ENCODE measurements at regions not wholly inside any gene's neighbourhood (a gene's known extent, or its start where the extent isn't known, plus 50 kb on each side); places are given as distances from the start of the nearest gene placed in this dataset.
"Not testable (repeated sequence)": the region's sequence is repeated elsewhere in the genome, so short reads cannot be mapped to it uniquely, and the experiment has no call there.

DNA sequence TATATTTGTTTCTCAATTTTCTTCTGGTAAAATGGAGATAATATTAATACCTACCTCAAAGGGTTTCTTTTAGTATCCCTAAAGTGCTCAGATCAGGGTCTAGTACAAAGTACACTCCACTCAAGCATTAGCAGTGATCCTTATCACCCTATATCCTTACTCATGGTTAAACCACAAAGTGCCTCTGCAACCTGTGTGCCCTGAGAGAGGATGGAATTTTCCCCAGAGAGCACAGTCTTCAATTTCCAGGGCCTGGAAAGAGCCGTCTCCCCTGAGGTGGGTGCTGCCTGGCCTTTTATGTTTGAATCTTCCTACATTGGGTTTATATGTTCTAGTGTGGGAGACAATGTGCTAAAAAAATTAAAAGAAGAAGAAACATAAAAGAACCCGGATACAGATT is 183.1 kb upstream of the FBXO33 start:
- no peak for DNase-seq

DNA sequence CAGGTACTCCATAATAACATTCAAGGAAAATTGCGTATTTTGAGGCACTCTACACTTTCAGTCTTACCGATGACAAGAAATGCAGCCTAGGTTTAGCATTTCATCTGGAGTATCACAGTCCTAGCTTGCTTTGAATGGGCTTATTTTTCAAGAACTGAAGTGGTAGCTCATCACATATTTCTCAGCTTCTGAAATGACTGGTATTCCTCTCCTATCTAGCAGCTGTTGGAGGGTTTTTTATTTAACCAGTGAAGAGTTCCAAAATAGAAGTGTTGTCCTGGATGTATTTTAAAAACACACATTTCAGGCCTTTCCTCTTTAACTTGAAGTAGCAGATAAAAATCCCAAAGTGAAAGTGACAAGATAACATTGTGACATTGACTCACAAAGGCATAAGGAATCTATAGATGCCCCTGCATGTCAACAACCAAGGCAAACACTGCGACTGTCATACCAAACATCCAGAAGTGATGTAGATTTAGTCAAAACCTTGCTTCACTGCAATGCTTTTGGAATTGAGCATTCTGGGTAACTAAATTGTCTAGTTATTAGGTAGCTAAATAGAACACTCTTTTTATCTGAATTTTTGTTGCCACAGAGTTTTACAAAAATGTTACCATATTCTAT is 182.2 kb upstream of the FBXO33 start:
- DNase-seq, result no peak

- no peak for DNase-seq
These were observed 176.9 kb upstream of the FBXO33 start for GRCh38 chr14:39609119-39609518.

GRCh38 chr14:39607978-39608377 is 175.7 kb upstream of the FBXO33 start:
- DNase-seq, result no peak

DNA sequence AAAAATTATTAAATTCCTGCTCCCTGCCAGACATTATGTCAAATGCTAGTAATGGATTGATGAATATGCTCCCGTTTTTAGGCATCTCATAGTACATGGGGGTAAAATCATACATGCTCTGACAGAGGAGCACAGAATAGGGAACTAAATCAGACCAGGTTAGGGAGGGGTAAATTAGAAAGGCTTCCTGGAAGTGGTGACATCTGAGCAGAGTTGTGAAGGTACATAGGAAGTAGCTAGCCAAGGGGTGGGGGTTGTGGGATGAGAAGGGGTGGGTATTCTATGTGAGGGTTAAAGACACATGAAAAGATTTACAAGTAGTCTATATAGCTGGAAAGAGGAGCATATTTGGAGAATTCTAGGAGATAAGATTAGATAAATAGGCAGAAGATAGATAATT is 171.7 kb upstream of the FBXO33 start:
- no peak for DNase-seq

- DNase-seq, result no peak
These were observed 161.1 kb upstream of the FBXO33 start for GRCh38 chr14:39593377-39593776.

DNA sequence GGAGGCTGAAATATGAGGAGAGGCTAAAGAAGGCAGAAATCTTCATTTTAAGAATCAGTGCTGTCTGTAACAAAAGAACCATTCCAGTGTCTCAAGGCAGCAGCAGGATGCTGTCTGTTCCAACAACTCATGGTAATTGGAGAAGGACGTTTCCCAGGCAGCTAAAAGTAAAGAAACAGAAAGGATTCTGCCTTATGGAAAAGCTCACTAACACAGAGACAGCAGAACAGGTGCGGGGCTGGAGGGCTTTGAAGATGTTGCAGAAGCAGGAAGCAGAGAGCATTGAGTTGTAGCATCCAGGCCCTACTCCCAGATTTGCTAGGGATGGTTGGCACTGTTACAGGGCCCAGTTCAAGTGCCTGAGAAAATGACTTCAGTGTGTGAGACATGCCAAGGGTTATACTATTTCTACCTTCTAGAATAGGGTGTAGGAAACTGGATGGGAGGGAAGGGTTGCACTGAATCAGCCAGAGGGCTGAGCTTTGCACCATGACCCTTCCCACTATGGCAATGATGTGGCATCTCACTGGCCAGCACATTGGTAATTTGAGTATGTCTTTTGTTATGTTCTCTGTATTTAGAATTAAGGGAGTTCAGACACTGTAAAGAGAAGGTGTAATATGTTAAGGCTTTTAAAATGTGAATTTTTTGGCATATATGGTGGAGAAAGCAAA is 160.0 kb upstream of the FBXO33 start:
- DNase-seq, result no peak

DNA sequence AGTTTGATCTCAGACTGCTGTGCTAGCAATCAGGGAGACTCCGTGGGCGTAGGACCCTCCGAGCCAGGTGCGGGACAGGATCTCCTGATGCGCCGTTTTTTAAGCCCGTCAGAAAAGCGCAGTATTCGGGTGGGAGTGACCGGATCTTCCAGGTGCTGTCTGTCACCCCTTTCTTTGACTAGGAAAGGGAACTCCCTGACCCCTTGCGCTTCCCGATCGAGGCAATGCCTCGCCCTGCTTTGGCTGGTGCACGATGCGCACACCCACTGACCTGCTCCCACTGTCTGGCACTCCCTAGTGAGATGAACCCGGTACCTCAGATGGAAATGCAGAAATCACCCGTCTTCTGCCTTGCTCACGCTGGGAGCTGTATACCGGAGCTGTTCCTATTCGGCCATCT is 157.6 kb upstream of the FBXO33 start:
- DNase-seq, result not testable (repeated sequence)

- DNase-seq, result no peak
These were observed 149.9 kb upstream of the FBXO33 start for GRCh38 chr14:39582028-39582654.

GRCh38 chr14:39581474-39581873 is 149.2 kb upstream of the FBXO33 start:
- DNase-seq, result no peak

DNA sequence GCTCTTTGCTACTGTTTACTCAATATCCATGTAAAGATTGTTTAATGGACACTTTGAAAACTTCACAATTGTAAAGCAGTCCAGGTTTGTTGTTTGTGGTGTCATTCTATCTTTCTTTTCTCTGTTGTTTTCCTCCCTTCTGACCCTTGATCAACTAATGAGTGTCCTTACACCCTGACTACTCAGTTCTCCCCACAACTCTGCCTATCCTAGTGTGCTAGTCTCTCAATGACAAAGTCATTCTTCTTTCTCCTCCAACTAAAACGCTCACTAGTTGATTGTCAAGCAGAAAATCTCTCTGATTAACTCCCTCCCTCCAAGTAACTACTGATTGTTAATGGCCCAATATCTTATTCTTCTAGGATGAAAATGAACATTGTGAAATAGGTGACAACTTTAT is 148.5 kb upstream of the FBXO33 start:
- DNase-seq, result no peak

DNA sequence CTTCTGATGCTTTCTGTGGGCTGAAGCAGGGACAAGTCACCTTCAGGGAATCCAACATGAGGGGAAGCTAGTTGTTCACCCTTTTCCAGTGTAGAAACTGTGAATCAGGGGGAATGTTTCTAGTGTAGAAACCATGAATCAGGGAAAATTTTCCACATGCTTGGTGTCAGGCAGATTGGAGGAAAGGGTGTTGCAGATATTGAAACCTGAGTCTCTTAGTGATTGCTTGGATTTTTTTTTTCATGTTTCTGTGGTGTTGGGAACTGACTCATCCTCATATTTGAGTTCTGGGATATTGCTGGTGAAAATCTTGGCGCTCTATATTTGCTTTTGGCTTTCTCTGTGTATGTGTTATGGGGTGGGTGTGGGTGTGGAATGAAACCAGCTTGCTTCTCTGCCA is 144.5 kb upstream of the FBXO33 start:
- DNase-seq, result no peak

- no peak for DNase-seq
These were observed 144.0 kb upstream of the FBXO33 start for GRCh38 chr14:39576258-39576657.

- DNase-seq, result no peak
These were observed 136.7 kb upstream of the FBXO33 start for GRCh38 chr14:39568809-39569538.

- DNase-seq, result no peak
These were observed 134.6 kb upstream of the FBXO33 start for GRCh38 chr14:39566795-39567194.

DNA sequence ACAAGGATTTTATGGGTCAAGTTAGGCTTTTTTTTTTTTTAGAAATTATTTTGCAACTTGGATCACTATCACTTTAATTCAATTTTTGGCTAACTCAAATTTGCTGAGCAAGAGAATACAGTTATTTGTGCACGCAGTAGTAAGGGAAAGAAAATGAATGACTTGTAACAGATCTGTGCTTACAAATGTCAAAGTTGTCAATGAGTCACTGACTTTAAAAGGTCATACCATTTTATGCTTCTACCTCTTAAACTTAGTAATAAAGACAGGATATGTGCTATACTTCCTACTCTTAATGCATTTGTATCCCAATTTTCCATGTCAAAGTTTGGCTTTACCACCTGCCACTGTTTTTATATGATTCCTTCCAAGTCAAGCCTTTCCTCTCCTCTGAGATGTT is 131.1 kb upstream of the FBXO33 start:
- DNase-seq, result no peak

DNA sequence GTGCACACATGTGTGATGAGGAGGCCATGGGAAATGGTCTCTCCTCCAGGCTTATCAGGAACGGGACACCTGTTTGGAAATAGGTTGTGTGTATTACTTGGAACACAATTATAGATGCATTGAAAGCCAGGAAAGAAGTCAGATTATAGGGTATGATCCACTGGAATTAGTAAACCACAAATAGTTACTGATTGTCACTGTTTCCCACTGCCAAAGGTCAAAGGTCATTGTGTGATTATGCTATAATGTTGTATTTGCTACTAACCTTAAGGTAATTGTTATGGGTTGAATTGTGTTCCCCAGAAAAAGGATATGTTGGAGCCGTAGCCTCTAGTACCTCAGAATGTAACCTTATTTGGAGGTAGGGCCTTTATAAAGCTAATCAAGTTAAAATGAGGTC is 129.9 kb upstream of the FBXO33 start:
- DNase-seq, result no peak

DNA sequence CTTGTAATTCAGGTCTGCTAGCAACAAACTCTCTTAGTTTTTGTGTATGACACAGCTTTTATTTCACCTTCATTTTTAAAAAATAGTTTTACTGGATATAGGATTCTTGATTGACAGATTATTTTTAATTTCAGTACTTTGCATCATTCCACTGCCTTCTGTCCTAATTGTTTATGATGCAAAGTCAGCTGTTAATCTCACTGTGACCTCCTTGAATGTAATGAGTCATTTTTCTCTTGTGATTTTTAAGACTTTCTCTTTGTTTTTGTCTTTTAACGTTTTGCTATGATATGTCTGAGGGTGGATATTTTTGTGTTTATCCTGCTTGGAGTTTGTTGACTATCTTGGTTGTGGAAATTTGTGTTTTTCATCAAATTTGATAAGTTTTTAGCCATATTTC is 126.3 kb upstream of the FBXO33 start:
- DNase-seq, result no peak

DNA sequence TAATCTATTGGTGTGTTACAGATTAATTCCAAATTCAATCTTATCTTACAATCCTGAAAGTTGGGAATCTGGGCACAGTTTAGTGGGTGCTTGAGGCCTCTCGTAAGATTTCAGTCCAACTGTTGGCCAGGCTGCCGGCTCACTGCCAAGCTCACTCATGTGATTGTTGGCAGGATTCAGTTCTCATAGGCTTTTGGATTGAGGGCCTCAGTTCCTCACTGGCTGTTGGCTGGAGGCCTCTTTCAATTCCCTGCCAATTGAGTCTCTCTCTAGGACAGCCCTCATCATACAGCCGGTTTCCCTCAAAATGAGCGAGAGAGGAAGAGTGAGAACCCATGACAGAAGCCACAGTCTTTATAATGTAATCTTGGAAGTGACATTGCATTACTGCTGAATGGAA is 123.5 kb upstream of the FBXO33 start:
- no peak for DNase-seq

- no peak for DNase-seq
These were observed 122.3 kb upstream of the FBXO33 start for GRCh38 chr14:39554576-39554975.

DNA sequence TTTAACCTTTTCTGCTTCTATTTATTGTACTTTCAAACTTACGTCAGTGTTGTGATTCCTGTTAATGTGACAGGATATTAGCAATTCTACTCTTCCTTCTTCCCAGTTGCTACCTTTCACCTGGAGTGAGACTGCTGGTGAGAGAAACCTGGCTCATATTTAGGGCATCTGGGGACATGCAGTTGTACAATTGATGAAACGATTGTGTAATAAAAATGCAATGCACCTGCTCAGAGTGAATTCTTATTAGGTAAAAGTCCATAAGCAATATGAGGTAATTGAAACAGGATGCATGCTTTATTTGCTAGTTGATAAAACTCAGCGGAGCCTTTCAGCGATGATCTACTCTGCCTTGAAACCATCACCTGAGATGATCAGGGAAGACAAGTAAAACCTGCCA is 116.1 kb upstream of the FBXO33 start:
- DNase-seq, result no peak

DNA sequence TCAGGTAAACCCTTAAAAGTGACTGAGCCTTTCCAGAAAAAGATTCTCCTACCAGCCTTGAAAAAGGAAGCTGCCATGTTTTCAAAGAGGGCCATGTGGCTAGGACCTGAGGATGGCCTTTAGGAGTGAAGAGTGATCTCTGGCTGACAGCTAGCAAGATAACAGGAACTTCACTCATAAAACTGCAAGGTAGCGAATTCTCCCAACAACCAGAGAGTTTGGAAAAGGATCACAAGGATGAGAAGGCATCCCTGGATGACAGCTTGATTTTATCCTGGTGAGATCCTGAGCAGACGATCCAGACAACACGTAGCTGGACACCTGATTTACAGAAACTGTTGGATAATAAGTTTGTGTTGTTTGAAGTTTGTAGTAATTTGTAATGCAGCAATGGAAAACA is 115.6 kb upstream of the FBXO33 start:
- DNase-seq, result no peak

DNA sequence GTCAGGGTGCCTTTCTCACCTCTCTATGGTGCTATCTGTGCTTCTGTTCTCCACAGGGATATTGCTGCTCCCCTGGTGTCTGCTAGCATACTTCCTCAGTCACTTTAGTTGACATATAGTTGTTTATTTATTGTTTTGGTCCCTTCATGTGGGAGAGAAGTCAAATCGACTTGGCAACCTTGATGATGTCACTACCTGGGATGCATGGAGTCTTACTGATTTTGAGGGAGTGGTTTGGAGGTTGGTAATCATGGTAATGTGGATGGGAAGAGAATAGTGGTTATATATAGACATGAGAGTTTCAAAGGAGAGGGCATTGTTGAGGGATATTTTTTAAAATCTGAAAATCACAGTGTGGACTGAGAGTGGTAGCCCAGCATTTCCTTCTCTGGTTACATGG is 73.6 kb upstream of the FBXO33 start:
- no peak for DNase-seq

GRCh38 chr14:39500253-39500652 is 68.0 kb upstream of the FBXO33 start:
- DNase-seq, result no peak
